Trophoblast cell (in vitro differentiated cells and primary cell): ENCODE measurements at regions not wholly inside any gene's neighbourhood (a gene's known extent, or its start where the extent isn't known, plus 50 kb on each side); places are given as distances from the start of the nearest gene placed in this dataset.

ENCODE experiments used
- DNase-seq, 2 donors: peaks; one replicate each; pipeline ENCODE4 v3.0.0-alpha.2; 2016
- H2AFZ ChIP-seq: 2 replicates; pipeline ENCODE4 v1.6.1; 2013; ENCODE audit warnings: low read length, moderate library complexity, mild to moderate bottlenecking; ENCODE audit not compliant: insufficient read depth, poor library complexity
- H2AK5ac ChIP-seq: 2 replicates; pipeline ENCODE4 v1.6.1; 2013; ENCODE audit warnings: mild to moderate bottlenecking, low read length
- H2BK120ac ChIP-seq: 2 replicates; pipeline ENCODE4 v1.6.1; 2013; ENCODE audit warnings: low read length, mild to moderate bottlenecking, moderate library complexity; ENCODE audit not compliant: insufficient read depth, poor library complexity
- H2BK12ac ChIP-seq: 2 replicates; pipeline ENCODE4 v1.6.1; 2013; ENCODE audit warnings: mild to moderate bottlenecking, low read length, moderate library complexity
- H2BK5ac ChIP-seq: 2 replicates; pipeline ENCODE4 v1.6.1; 2013; ENCODE audit warnings: low read length, low read depth, moderate library complexity, mild to moderate bottlenecking; ENCODE audit not compliant: poor library complexity
- H3K14ac ChIP-seq: 2 replicates; pipeline ENCODE4 v1.6.1; 2013; ENCODE audit warnings: mild to moderate bottlenecking, low read length
- H3K18ac ChIP-seq: 2 replicates; pipeline ENCODE4 v1.6.1; 2013; ENCODE audit warnings: mild to moderate bottlenecking, low read length
- H3K23ac ChIP-seq: 2 replicates; pipeline ENCODE4 v1.6.1; 2013; ENCODE audit warnings: low read length
- H3K27ac ChIP-seq: 2 replicates; pipeline ENCODE4 v1.5.1; 2013; ENCODE audit warnings: low read depth, mild to moderate bottlenecking, inconsistent platforms, low read length, moderate library complexity
- H3K27me3 ChIP-seq: 2 replicates; pipeline ENCODE4 v1.6.1; 2013; ENCODE audit warnings: inconsistent platforms, mild to moderate bottlenecking, low read length, moderate library complexity; ENCODE audit not compliant: insufficient read depth
- H3K36me3 ChIP-seq, 2 experiments: 1 replicate in 1 of 2; 2 replicates in 1 of 2; pipeline ENCODE4 v1.6.1; 2013; ENCODE audit warnings: low read length in 2 of 2, mild to moderate bottlenecking in 2 of 2, moderate library complexity in 1 of 2; ENCODE audit not compliant: insufficient read depth in 2 of 2, control insufficient read depth in 1 of 2
- H3K4ac ChIP-seq: 2 replicates; pipeline ENCODE4 v1.6.1; 2013; ENCODE audit warnings: low read depth, mild to moderate bottlenecking, low read length, moderate library complexity
- H3K4me1 ChIP-seq, 2 experiments: 1 replicate in 1 of 2; 2 replicates in 1 of 2; pipeline ENCODE4 v1.6.1; 2013; ENCODE audit warnings: low read length in 2 of 2, mild to moderate bottlenecking in 2 of 2, moderate library complexity in 1 of 2; ENCODE audit not compliant: insufficient read depth in 2 of 2, control insufficient read depth in 1 of 2
- H3K4me2 ChIP-seq: 2 replicates; pipeline ENCODE4 v1.6.1; 2013; ENCODE audit warnings: inconsistent platforms, mild to moderate bottlenecking, low read length, moderate library complexity
- H3K4me3 ChIP-seq: 2 replicates; pipeline ENCODE4 v1.5.1; 2013; ENCODE audit warnings: mild to moderate bottlenecking, low read depth, low read length, inconsistent platforms
- H3K79me1 ChIP-seq: one replicate; pipeline ENCODE4 v1.6.1; 2013; ENCODE audit warnings: low read length
- H3K79me2 ChIP-seq: 2 replicates; pipeline ENCODE4 v1.6.1; 2013; ENCODE audit warnings: low read length, mild to moderate bottlenecking; ENCODE audit not compliant: control insufficient read depth, insufficient read depth, poor library complexity
- H3K9ac ChIP-seq: 2 replicates; pipeline ENCODE4 v1.6.1; 2013; ENCODE audit warnings: mild to moderate bottlenecking, low read length
- H3K9me3 ChIP-seq: 2 replicates; pipeline ENCODE4 v1.6.1; 2013; ENCODE audit warnings: low read depth, mild to moderate bottlenecking, control low read depth, inconsistent platforms, low read length; ENCODE audit not compliant: insufficient read depth
- H4K12ac ChIP-seq: 2 replicates; pipeline ENCODE4 v1.6.1; 2013; ENCODE audit warnings: low read depth, mild to moderate bottlenecking, low read length, moderate library complexity
- H4K8ac ChIP-seq: 2 replicates; pipeline ENCODE4 v1.6.1; 2013; ENCODE audit warnings: low read depth, mild to moderate bottlenecking, low read length, moderate library complexity
- H4K91ac ChIP-seq: one replicate; pipeline ENCODE4 v1.6.1; 2013; ENCODE audit warnings: low read depth, mild to moderate bottlenecking, low read length, moderate library complexity
- WGBS: extraction: QIAGEN DNeasy Blood & Tissue Kit; methylation state at CpG from one replicate; pipeline ENCODE4 v1.1.7; 2013; ENCODE audit warnings: missing lambda C conversion rate; ENCODE audit not compliant: insufficient read length, insufficient coverage; ENCODE audit errors: extremely low coverage; 5-methylcytosine and 5-hydroxymethylcytosine counted together

DNA sequence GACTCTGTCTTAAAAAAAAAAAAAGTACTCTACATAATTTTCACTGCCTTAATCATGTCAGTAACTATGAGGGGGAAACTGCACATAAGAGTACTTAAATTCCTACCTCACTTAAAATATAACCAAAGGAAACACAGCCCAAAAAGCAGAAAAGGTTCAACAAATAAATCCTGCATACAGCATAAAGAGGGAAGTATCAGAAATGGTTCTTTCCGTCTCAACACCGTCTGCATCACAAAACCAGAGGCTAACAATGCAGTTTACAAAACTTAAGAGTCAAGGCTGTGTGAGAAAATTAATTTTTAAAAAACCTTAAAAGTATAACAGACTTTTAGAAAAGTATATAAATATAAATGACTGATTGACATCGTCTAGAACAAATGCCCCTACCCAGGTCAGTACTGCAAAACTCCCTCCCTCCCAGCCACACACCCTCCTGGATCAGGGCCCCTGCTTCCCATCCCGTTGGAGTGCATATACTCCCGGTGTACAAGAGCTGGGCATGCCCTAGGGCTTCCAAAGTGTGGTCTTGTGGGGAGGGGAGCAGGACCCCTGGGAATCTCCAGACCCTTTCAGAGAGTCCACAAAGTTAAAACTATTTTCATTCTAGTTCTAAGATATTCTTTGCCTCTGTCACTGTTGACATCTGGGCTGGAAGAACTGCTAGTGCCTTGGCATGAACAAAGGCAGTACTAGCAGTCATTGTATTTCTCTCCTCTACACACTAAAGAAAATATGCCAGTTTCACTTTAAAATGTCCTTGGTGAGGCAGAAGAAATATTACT, 67.0 kb upstream of the SERTAD2 start:
- no peak overlapping the region for H4K8ac ChIP-seq
- H3K9me3 ChIP-seq: no peaks in the 10 kb centered on the region

DNA sequence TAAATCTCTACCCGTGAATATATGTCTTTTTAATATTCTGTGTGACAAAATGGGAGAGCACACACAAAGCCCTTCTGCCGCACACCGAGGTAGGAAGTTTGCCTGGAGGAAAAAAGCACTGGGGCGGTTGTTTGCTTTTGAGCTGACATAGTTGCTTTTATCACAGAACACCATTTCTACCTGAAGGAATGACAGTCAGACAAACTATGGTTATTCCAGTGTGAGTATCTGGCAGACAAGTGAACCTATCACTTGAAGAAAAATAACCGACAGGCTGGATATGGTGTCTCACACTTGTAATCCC, 67.6 kb upstream of the SERTAD2 start:
- no CpG with 5 or more reads among the region's 5 CpGs for WGBS
- DNase-seq: no peak
- H3K14ac ChIP-seq: no peak overlapping the region
- H3K36me3 ChIP-seq: no peaks in the 10 kb centered on the region
- H4K12ac ChIP-seq: no peak overlapping the region
- H3K23ac ChIP-seq: no peak overlapping the region
- no peaks in the 10 kb centered on the region for H3K9me3 ChIP-seq
- H3K9ac ChIP-seq: no peak overlapping the region
- H3K27ac ChIP-seq: no peak overlapping the region
- H2AK5ac ChIP-seq: no peak overlapping the region
- H4K8ac ChIP-seq: no peak overlapping the region
- no peak overlapping the region for H2BK12ac ChIP-seq
- no peaks in the 10 kb centered on the region for H3K79me1 ChIP-seq
- H3K4me2 ChIP-seq: no peak overlapping the region
- no peaks in the 10 kb centered on the region for H3K79me2 ChIP-seq
- H2BK5ac ChIP-seq: no peak overlapping the region
- H3K4ac ChIP-seq: no peak overlapping the region
- H3K4me3 ChIP-seq: no peak overlapping the region
- H3K4me1 ChIP-seq: peaks cover 0 to 3% of the 10 kb centered on the region in 2 experiments
- H3K27me3 ChIP-seq: no peaks in the 10 kb centered on the region
- no peak overlapping the region for H4K91ac ChIP-seq
- H3K18ac ChIP-seq: no peak overlapping the region
- H2AFZ ChIP-seq: no peak overlapping the region
- H2BK120ac ChIP-seq: no peak overlapping the region

More for the DNA sequence above, 67.0 kb upstream of the SERTAD2 start:
- Histone ChIP-seq H2AFZ (no peak overlapping the region), H2BK5ac (no peak overlapping the region), H4K91ac (no peak overlapping the region), H3K27me3 (no peaks in the 10 kb centered on the region), H3K79me2 (no peaks in the 10 kb centered on the region), H3K23ac (no peak overlapping the region), H3K27ac (no peak overlapping the region), H3K4me2 (no peak overlapping the region), H3K4me1 (peaks cover 0 to 3% of the 10 kb centered on the region in 2 experiments), H3K9ac (no peak overlapping the region), H4K12ac (no peak overlapping the region), H3K4me3 (no peak overlapping the region), H3K4ac (no peak overlapping the region), H2BK120ac (no peak overlapping the region), H3K18ac (no peak overlapping the region), H3K79me1 (no peaks in the 10 kb centered on the region), H2BK12ac (no peak overlapping the region), H2AK5ac (no peak overlapping the region), H3K36me3 (no peaks in the 10 kb centered on the region), H3K14ac (no peak overlapping the region)
- WGBS: no CpG with 5 or more reads among the region's 5 CpGs
- no peak for DNase-seq

DNA sequence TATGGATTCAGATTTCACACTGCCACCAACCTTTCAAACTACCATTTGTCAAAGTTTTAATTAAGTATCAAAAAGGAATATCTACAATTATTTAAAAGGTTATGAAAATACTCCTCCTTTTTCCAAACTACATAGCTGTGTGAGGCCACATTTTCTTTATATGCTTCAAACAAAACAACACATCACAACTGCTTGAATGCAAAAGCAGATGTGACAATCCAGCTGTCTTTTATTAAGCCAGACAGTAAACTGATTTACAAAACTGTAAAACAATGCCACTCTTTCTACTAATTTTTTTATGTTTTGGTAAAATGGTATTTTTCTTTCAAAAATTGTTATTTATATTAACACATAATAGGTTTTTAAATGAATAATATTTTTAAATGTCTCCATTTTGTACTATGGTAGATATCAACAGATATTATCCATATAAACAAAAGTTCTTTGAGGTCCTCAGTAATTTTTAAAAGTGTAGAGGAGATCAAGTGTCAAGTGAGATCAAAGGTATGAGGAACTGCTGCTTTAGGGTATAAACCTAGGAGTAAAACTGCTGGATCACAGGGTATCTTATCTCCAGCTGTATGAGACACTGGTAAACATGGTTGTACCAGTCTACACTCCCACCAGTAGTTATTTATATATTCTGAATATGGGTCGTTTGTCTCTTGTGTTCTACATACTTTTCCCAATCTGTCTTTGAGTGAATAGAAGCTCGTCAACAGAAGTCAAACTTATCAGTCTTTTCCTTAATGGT, 68.8 kb upstream of the SERTAD2 start:
- no peak for DNase-seq
- H3K4me2 ChIP-seq: no peak overlapping the region
- H4K8ac ChIP-seq: no peak overlapping the region
- H3K23ac ChIP-seq: no peak overlapping the region
- H2AK5ac ChIP-seq: no peak overlapping the region
- H2BK120ac ChIP-seq: no peak overlapping the region
- H4K12ac ChIP-seq: no peak overlapping the region
- no peaks in the 10 kb centered on the region for H3K9me3 ChIP-seq
- H3K79me1 ChIP-seq: no peaks in the 10 kb centered on the region
- H3K79me2 ChIP-seq: no peaks in the 10 kb centered on the region
- H3K18ac ChIP-seq: no peak overlapping the region
- H3K14ac ChIP-seq: no peak overlapping the region
- no peak overlapping the region for H3K4ac ChIP-seq
- H2BK12ac ChIP-seq: no peak overlapping the region
- no peak overlapping the region for H2AFZ ChIP-seq
- no peak overlapping the region for H2BK5ac ChIP-seq
- H4K91ac ChIP-seq: no peak overlapping the region
- no peak overlapping the region for H3K27ac ChIP-seq
- no peak overlapping the region for H3K4me3 ChIP-seq
- WGBS: no CpG with 5 or more reads among the region's 2 CpGs
- no peaks in the 10 kb centered on the region for H3K27me3 ChIP-seq
- no peaks in the 10 kb centered on the region for H3K36me3 ChIP-seq
- no peak overlapping the region for H3K9ac ChIP-seq
- H3K4me1 ChIP-seq: peaks cover 0 to 3% of the 10 kb centered on the region in 2 experiments

DNA sequence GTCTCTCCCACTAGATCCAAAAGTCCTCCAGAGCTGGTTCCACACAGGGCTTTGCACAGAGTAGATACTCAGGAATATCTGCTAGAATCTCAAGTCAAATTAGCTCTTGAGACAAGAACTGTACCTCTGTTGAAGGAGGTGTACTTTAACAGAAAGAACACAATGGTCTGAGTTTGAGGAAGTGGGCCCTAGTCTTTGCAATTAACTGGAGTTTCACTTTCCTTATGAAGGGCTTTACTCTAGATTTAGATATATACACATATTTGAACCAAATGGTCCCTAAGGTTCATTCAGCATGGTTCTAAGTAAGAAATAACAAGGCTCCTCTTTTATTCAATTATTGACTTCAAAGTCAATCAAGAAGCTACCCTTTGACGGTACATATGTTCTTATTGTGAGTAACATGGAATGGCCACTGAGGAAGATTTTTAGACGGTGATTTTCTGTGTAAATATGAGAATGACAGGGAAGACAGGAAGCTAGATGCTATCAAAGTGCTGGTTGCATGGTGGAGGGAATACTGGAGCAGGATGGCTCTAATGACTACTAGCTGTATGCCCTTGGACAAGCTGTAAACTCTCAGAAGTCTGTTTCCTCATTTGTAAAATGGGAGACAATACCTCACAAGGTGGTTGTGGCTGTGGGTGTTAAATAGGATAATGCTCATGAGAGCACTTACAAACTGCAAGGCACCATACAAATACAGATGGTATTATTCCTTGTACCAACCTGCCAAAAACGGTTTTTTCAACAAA, 73.5 kb upstream of the SERTAD2 start:
- Histone ChIP-seq H2AK5ac (no peak overlapping the region), H3K23ac (no peak overlapping the region), H2BK5ac (no peak overlapping the region), H2AFZ (no peak overlapping the region), H2BK120ac (no peak overlapping the region), H3K9ac (no peak overlapping the region), H3K14ac (no peak overlapping the region), H3K4ac (no peak overlapping the region), H3K18ac (no peak overlapping the region), H3K79me2 (no peaks in the 10 kb centered on the region), H3K79me1 (no peaks in the 10 kb centered on the region), H3K4me3 (no peak overlapping the region), H3K27me3 (no peaks in the 10 kb centered on the region), H3K36me3 (no peaks in the 10 kb centered on the region), H3K4me2 (no peak overlapping the region), H3K4me1 (peaks cover 3 to 4% of the 10 kb centered on the region in 2 experiments), H2BK12ac (no peak overlapping the region), H4K91ac (no peak overlapping the region), H4K8ac (no peak overlapping the region), H3K9me3 (no peaks in the 10 kb centered on the region), H3K27ac (no peak overlapping the region), H4K12ac (no peak overlapping the region)
- peak; percentile 78 to 89 for DNase-seq
- WGBS: no CpG with 5 or more reads among the region's 3 CpGs
